ENCODE measurements at regions not wholly inside any gene's neighbourhood (a gene's known extent, or its start where the extent isn't known, plus 50 kb on each side); places are given as distances from the start of the nearest gene placed in this dataset.

DNA sequence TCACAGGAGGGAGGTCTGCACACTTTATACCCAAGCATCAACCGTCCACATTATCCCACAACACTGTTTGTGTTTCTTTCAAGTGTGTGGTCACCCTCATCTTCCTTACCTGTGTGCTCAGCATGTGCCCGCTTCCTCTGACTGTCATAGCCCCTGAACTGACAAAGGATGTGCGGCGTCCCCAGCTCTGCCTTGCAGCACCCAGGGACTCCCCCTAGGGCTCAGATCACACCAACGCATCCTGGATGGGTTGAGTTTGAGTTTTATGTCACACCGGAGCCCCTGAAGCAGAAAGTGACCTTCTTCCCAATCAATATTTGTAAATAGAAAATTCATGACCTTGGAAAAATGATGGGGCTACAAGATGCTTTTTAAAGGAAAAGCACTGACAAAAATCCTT is 770.7 kb upstream of the TMEM132C start:
- TF ChIP-seq HDGF (IDR thresholded peaks at IDR 0.05) = no peak
- TF ChIP-seq, protein P1, sequence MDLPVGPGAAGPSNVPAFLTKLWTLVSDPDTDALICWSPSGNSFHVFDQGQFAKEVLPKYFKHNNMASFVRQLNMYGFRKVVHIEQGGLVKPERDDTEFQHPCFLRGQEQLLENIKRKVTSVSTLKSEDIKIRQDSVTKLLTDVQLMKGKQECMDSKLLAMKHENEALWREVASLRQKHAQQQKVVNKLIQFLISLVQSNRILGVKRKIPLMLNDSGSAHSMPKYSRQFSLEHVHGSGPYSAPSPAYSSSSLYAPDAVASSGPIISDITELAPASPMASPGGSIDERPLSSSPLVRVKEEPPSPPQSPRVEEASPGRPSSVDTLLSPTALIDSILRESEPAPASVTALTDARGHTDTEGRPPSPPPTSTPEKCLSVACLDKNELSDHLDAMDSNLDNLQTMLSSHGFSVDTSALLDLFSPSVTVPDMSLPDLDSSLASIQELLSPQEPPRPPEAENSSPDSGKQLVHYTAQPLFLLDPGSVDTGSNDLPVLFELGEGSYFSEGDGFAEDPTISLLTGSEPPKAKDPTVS (IDR thresholded peaks at IDR 0.05; ENCODE audit: low read depth, low read length) = no peak
